Esophagus muscularis mucosa (tissue), 4 donors: ENCODE measurements at regions not wholly inside any gene's neighbourhood (a gene's known extent, or its start where the extent isn't known, plus 50 kb on each side); places are given as distances from the start of the nearest gene placed in this dataset.
A peak's percentile ranks its signal among the peaks of the same experiment; 100 is the strongest.

Experiments used
- CTCF ChIP-seq, 3 experiments: fragments of 200-600 bp in 2 of 3; fragments of 450-650 bp in 1 of 3; sonication (generic) in 2 of 3; IDR thresholded peaks; one replicate each; pipeline ENCODE4 v1.5.1; 2017 to 2019; ENCODE audit warnings: antibody characterized with exemption in 3 of 3, mild to moderate bottlenecking in 2 of 3, moderate library complexity in 1 of 3
- EP300 ChIP-seq: sonication (generic); formaldehyde crosslinking; IDR thresholded peaks from one replicate; pipeline ENCODE4 v1.6.1; 2017; ENCODE audit warnings: antibody characterized with exemption
- POLR2A ChIP-seq: fragments of 450-650 bp; IDR thresholded peaks from one replicate; pipeline ENCODE4 v1.6.1; 2017; ENCODE audit warnings: antibody characterized with exemption, moderate library complexity, mild to moderate bottlenecking, low read depth
- POLR2AphosphoS5 ChIP-seq, 2 donors: sonication (generic); formaldehyde crosslinking; IDR thresholded peaks; one replicate each; pipeline ENCODE4 v1.6.1; 2017; ENCODE audit warnings: antibody characterized with exemption in 2 of 2

GRCh38 chr6:114747995-114748625, 405.3 kb upstream of the HS3ST5 start:
- peak; percentile 34 to 65 (median 64) for TF ChIP-seq CTCF (IDR thresholded peaks at IDR 0.05)
- no peak for TF ChIP-seq POLR2A
- no peak for TF ChIP-seq POLR2AphosphoS5 (IDR thresholded peaks at IDR 0.05)
- TF ChIP-seq EP300, result no peak
